Caki2 (cell line): ENCODE measurements at regions not wholly inside any gene's neighbourhood (a gene's known extent, or its start where the extent isn't known, plus 50 kb on each side); places are given as distances from the start of the nearest gene placed in this dataset.

Experiments used
- DNase-seq: peaks from one replicate; pipeline ENCODE4 v3.0.0-alpha.2; 2015; ENCODE audit warnings: low read depth
- in situ Hi-C: cut with HindIII; loops from 2 replicates; pipeline ENCODE4 v1.10.0; 2016; ENCODE audit warnings: low sequenced_read_pairs, low pct_unique_long_range_greater_than_20kb, mixed read lengths

DNA sequence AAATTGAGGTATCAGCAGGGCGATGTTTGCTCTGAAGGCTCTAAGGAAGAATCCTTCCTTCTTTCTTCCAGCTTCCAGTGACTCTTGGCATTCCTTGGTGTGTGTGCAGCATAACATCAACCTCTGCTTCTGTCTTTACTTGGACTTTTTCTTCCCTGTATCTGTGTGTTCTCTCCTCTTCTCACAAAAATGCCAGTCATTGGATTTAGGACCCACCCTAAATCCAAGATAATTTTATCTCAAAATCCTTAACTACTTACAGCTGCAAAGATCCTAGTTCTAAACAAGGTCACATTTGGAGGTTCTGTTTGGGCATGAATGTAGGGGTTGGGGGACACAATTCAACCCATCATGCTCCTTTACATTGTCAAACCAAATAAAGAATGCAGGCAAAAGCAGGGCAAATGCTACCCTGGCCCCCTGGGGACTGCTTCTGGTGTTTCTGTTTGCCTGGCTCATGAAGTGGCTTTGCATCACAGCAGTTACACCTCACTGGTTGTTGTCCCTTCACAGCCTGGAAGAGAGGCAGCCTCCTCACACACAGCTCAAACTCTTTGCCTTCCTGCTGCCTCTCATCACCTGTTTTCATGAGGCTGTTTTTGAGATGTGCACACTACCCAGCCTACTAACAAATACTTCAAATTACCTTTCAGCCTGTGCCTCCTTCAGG is 64.8 kb upstream of the PLCXD3 start:
- DNase-seq = no peak
- in situ Hi-C loops = no loop called here

DNA sequence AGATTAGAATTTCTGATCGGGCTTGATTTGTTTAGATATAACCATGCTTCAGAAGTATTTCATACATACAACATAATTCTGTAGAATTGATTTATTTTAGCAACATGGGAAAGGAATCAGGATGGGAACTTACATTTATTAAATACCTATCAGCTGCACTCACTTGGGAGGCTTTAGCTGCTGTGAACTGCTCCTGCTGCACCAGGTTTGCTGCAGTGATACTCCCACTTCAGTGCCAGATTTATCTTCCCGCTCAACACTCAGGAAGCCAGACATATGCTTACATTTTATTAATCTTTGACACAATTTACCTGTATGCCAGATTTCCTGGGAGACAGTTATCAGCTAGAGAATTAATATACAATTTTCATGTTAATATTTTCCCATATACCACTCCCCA is 64.0 kb upstream of the PLCXD3 start:
- in situ Hi-C loops = no loop called here

More for the DNA sequence above, 64.0 kb upstream of the PLCXD3 start:
- DNase-seq = no peak
